ENCODE measurements at regions not wholly inside any gene's neighbourhood (a gene's known extent, or its start where the extent isn't known, plus 50 kb on each side); places are given as distances from the start of the nearest gene placed in this dataset.

- TF ChIP-seq CTCF (IDR thresholded peaks at IDR 0.05; ENCODE audit: poor library complexity) (no peak), EZH2 (IDR thresholded peaks at IDR 0.05; ENCODE audit: borderline replicate concordance) (no peak)
Measured at GRCh38 chr4:187739771-187740170, 255.8 kb upstream of the ZFP42 start.

All from hepatocyte (in vitro differentiated cells).